Calu3 (cell line): ENCODE measurements at regions not wholly inside any gene's neighbourhood (a gene's known extent, or its start where the extent isn't known, plus 50 kb on each side); places are given as distances from the start of the nearest gene placed in this dataset.

Experiments used
- BruUV-seq: library from RNA; stranded (reverse); fragments of 400-500 nt; replicated peaks from 2 replicates; lab custom pipeline; 2021; lab: Mats Ljungman, UMichigan
- CTCF ChIA-PET: fragments of 300-600 bp; sonication (Branson Sonifier 250); formaldehyde crosslinking; loops from one replicate; lab custom pipeline; 2022; ENCODE audit warnings: antibody characterized with exemption; lab: Charles Lee
- DNase-seq: peaks from one replicate; pipeline ENCODE4 v3.0.0; 2022
- H3K27ac Mint-ChIP-seq: one replicate; pipeline ENCODE4 v1.8.0; 2022; ENCODE audit warnings: mixed read lengths; ENCODE audit not compliant: unreplicated experiment
- H3K27me3 Mint-ChIP-seq: one replicate; pipeline ENCODE4 v1.8.0; 2022; ENCODE audit warnings: mixed read lengths; ENCODE audit not compliant: unreplicated experiment
- H3K36me3 Mint-ChIP-seq: one replicate; pipeline ENCODE4 v1.8.0; 2022; ENCODE audit warnings: mild to moderate bottlenecking, moderate library complexity, mixed read lengths; ENCODE audit not compliant: insufficient read depth, unreplicated experiment
- H3K4me1 Mint-ChIP-seq: one replicate; pipeline ENCODE4 v1.8.0; 2022; ENCODE audit warnings: mild to moderate bottlenecking, low read depth, mixed read lengths; ENCODE audit not compliant: unreplicated experiment
- H3K4me3 Mint-ChIP-seq: one replicate; pipeline ENCODE4 v1.8.0; 2022; ENCODE audit warnings: mild to moderate bottlenecking, low read depth, moderate library complexity, mixed read lengths; ENCODE audit not compliant: unreplicated experiment
- H3K9me3 Mint-ChIP-seq: one replicate; pipeline ENCODE4 v1.8.0; 2022; ENCODE audit warnings: low read depth, mixed read lengths; ENCODE audit not compliant: unreplicated experiment
- intact Hi-C: fragments of 100-400 bp; cut with micrococcal nuclease; formaldehyde crosslinking; loops from one replicate; pipeline ENCODE4 v1.10.0; 2022; ENCODE audit not compliant: unreplicated experiment
- TF ChIP-seq, protein P1 (sequence below): fragments of 200-600 bp; IDR thresholded peaks from one replicate; pipeline ENCODE4 v1.8.0; 2022; ENCODE audit warnings: antibody characterized with exemption; ENCODE audit not compliant: unreplicated experiment

DNA sequence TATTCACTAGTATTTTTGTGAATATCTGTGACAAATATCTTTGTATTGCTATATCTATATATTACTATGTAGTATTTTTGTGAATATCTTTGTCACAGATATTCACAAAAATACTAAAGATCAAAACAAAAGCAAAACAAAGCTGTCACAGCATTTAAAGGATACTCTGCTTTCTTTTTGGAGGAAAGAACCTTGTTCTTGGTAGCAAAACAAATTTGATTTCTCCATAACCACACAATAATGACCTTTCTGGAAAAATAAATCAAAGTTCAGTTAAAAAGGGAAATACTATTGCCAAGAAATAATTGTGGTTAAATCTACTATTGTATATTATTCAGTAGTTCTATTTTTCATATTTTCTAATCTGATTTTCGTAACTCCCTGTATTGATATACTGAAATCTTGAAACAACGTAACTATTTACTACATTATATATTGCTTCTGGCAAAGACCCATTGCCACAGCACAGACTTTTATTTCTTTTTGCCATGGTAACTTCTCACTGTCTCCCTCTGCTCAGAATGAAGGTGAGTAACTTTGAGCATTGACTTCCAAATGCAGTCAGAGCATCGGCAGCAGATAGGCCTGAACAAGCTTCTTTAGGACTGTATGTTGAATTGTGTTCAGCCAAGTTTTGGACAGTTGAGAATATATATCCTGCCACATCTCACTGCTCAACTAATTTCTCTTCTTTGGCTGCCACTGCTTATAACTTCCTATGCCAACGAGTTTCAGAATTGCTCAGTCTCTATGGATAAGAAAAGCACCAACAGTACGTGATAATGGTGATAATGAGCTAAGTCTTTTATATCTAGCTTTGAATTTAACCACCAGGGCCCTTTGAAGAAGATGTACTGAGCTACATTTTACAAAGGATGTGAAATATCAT, 1097.2 kb upstream of the GJE1 start:
- Mint-ChIP-seq H3K27me3 (no peaks in the 10 kb centered on the region), H3K27ac (no peak overlapping the region), H3K4me1 (no peaks in the 10 kb centered on the region), H3K4me3 (no peak overlapping the region), H3K36me3 (no peaks in the 10 kb centered on the region), H3K9me3 (no peaks in the 10 kb centered on the region)
- BruUV-seq, result no TSS peak
- CTCF ChIA-PET, result no interaction called here
- intact Hi-C loops, result no loop called here
- TF ChIP-seq, protein P1, sequence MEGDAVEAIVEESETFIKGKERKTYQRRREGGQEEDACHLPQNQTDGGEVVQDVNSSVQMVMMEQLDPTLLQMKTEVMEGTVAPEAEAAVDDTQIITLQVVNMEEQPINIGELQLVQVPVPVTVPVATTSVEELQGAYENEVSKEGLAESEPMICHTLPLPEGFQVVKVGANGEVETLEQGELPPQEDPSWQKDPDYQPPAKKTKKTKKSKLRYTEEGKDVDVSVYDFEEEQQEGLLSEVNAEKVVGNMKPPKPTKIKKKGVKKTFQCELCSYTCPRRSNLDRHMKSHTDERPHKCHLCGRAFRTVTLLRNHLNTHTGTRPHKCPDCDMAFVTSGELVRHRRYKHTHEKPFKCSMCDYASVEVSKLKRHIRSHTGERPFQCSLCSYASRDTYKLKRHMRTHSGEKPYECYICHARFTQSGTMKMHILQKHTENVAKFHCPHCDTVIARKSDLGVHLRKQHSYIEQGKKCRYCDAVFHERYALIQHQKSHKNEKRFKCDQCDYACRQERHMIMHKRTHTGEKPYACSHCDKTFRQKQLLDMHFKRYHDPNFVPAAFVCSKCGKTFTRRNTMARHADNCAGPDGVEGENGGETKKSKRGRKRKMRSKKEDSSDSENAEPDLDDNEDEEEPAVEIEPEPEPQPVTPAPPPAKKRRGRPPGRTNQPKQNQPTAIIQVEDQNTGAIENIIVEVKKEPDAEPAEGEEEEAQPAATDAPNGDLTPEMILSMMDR, result no peak
- DNase-seq, result no peak

DNA sequence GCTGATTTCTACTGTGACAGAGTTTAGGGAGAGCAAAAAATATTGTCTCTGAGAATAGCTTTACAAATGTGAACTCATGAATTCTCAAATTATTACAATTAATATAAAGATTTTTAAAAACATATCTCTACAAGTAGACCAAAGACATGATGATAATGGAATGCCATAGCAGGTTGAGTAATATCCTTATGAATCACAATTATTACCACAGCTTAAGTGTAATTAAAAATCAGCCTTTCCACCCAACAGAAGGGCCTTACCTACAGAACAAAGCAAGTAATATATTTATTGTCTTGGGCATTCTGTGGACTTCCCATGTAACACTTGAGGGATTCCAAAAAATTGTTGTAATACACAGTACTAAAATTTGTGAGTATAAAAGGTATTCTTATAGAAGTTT, 1099.6 kb upstream of the GJE1 start:
- Mint-ChIP-seq H3K36me3 (no peaks in the 10 kb centered on the region), H3K9me3 (no peaks in the 10 kb centered on the region), H3K4me1 (no peaks in the 10 kb centered on the region), H3K27me3 (no peaks in the 10 kb centered on the region), H3K27ac (no peak overlapping the region), H3K4me3 (no peak overlapping the region)
- TF ChIP-seq, protein P1, result no peak
- no TSS peak for BruUV-seq
- CTCF ChIA-PET, result no interaction called here
- intact Hi-C loops, result no loop called here
- DNase-seq, result no peak

DNA sequence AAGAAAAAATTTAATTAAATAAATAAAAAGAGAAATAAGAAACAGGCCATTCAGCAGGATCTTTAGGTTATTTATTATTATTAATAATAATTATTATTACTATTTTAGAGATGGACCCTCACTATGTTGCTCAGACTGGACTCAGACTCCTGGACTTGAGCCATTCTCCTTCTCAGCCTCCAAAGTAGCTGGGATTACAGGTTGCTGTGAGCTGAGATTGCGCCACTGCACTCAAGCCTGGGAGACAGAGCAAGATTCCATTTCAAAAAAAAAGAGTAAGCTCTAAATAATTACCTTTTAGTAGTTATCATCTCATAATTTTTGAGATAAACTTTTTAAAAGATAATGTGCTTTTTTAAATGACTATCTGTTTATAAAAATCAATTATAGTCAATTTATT, 1102.8 kb upstream of the GJE1 start:
- TF ChIP-seq, protein P1, result no peak
- H3K4me3 Mint-ChIP-seq, result no peak overlapping the region
- no TSS peak for BruUV-seq
- H3K27ac Mint-ChIP-seq, result no peak overlapping the region
- CTCF ChIA-PET, result no interaction called here
- no peaks in the 10 kb centered on the region for H3K4me1 Mint-ChIP-seq
- DNase-seq, result no peak
- no peaks in the 10 kb centered on the region for H3K36me3 Mint-ChIP-seq
- intact Hi-C loops, result no loop called here
- H3K27me3 Mint-ChIP-seq, result no peaks in the 10 kb centered on the region
- no peaks in the 10 kb centered on the region for H3K9me3 Mint-ChIP-seq

DNA sequence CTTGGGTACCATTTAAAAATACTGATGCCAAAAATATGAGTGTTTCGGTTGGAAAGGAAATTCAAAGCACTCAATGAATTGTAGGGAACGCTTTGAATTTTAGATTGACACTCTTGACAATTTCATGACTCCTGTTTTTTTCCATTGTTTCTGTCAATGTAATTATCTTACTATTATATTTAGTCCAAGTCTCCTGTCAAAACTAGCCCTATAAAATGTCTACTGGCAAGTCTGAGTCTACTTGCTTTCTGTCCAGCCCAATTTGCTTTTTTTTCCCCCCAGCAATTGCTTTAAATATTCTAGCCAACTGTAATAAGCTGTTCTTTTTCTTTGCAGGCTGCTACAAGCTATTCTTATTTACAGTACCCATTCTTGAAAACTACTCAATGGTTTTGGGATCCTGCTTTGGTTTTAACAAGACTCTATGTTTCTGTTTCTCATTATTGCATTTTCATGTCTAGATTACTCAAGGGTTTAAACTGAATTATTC, 1103.9 kb upstream of the GJE1 start:
- H3K4me3 Mint-ChIP-seq, result no peak overlapping the region
- H3K27me3 Mint-ChIP-seq, result no peaks in the 10 kb centered on the region
- CTCF ChIA-PET, result interaction anchor here (0.6 kb wide), 1 partner anchor 10 kb away, joined by 4 read pairs; no protein-coding TSS in a partner anchor
- no peaks in the 10 kb centered on the region for H3K4me1 Mint-ChIP-seq
- intact Hi-C loops, result no loop called here
- no peak for DNase-seq
- no peak overlapping the region for H3K27ac Mint-ChIP-seq
- TF ChIP-seq, protein P1, result no peak
- H3K9me3 Mint-ChIP-seq, result peaks cover 2% of the 10 kb centered on the region
- H3K36me3 Mint-ChIP-seq, result no peaks in the 10 kb centered on the region
- BruUV-seq, result no TSS peak
